ENCODE measurements at regions not wholly inside any gene's neighbourhood (a gene's known extent, or its start where the extent isn't known, plus 50 kb on each side); places are given as distances from the start of the nearest gene placed in this dataset.

DNA sequence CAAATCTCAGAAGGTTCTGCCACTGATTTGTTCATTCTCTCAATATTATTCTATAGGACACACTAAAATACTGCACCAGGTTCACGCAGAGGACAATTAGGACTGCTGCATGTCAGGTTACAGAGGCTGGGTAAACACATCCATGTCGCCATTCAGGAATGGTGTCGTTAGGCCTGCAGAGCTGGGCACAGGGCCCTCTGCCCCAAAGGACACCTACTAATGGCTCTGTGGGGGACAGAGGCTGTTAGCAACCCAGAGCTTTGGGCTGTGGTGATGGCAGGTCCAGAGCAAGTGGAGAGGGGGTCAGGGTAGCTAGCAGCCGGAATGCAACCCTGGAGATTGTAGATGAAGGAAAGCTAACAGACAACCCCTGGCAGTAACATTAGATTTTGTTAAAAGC, 115.9 kb downstream of the TTC32 start:
- H3K9me3 ChIP-seq (ENCODE audit: low read depth, low read length, poor library complexity, severe bottlenecking): no peaks in the 10 kb centered on the region
- ChIA-PET POLR2A (ENCODE audit: low non-redundant PET) (no interaction called here), CTCF (no interaction called here)
- no TSS peak for BruUV-seq (replicated peaks)
- DNase-seq (ENCODE audit: low spot score): no peak
- no peaks in the 10 kb centered on the region for H3K4me1 ChIP-seq (ENCODE audit: insufficient read depth, low read length, poor library complexity, severe bottlenecking)
- no peak overlapping the region for H3K27ac ChIP-seq (ENCODE audit: low read depth, low read length, poor library complexity, severe bottlenecking)
- no peak for TF ChIP-seq EZH2 (IDR thresholded peaks at IDR 0.05; ENCODE audit: borderline replicate concordance, low read depth, low read length, poor library complexity, severe bottlenecking)
- TF ChIP-seq, protein P1, sequence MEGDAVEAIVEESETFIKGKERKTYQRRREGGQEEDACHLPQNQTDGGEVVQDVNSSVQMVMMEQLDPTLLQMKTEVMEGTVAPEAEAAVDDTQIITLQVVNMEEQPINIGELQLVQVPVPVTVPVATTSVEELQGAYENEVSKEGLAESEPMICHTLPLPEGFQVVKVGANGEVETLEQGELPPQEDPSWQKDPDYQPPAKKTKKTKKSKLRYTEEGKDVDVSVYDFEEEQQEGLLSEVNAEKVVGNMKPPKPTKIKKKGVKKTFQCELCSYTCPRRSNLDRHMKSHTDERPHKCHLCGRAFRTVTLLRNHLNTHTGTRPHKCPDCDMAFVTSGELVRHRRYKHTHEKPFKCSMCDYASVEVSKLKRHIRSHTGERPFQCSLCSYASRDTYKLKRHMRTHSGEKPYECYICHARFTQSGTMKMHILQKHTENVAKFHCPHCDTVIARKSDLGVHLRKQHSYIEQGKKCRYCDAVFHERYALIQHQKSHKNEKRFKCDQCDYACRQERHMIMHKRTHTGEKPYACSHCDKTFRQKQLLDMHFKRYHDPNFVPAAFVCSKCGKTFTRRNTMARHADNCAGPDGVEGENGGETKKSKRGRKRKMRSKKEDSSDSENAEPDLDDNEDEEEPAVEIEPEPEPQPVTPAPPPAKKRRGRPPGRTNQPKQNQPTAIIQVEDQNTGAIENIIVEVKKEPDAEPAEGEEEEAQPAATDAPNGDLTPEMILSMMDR (conservative IDR thresholded peaks at IDR 0.05; ENCODE audit: low read depth, low read length): no peak
- H3K27me3 ChIP-seq (replicated peaks; ENCODE audit: insufficient read depth, low read depth, low read length, poor library complexity): peaks cover 8% of the 10 kb centered on the region
- no peaks in the 10 kb centered on the region for H3K36me3 ChIP-seq (ENCODE audit: insufficient read depth, low read length, poor library complexity, severe bottlenecking)
- no peak overlapping the region for H3K4me3 ChIP-seq (ENCODE audit: low read depth, low read length, poor library complexity, severe bottlenecking)
- intact Hi-C loops (cut with micrococcal nuclease; ENCODE audit: unreplicated experiment): no loop called here

DNA sequence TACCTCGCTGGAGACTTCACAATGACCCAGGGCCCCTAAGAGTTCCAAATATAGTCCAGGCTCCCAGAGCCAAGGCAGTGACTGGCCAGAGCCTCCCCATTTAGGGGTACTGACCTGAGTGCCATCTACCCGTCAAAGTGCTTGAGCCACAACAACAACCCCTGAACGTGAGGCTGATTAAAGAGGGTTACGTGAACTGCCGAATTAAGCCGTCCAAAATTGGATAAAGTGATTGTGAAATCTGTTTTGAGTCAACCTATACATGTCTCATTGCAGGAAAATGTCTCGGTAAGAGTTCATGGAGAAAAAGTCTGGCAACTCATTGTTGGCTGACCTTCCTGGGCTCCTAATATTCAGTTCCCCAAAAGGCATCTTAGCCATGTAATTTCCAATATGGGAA, 116.3 kb downstream of the TTC32 start:
- TF ChIP-seq, protein P1 (conservative IDR thresholded peaks at IDR 0.05; ENCODE audit: low read depth, low read length): no peak
- TF ChIP-seq EZH2 (IDR thresholded peaks at IDR 0.05; ENCODE audit: borderline replicate concordance, low read depth, low read length, poor library complexity, severe bottlenecking): no peak
- H3K9me3 ChIP-seq (ENCODE audit: low read depth, low read length, poor library complexity, severe bottlenecking): no peaks in the 10 kb centered on the region
- BruUV-seq (replicated peaks): no TSS peak
- intact Hi-C loops (cut with micrococcal nuclease; ENCODE audit: unreplicated experiment): no loop called here
- no peaks in the 10 kb centered on the region for H3K4me1 ChIP-seq (ENCODE audit: insufficient read depth, low read length, poor library complexity, severe bottlenecking)
- DNase-seq (ENCODE audit: low spot score): no peak
- no peak overlapping the region for H3K4me3 ChIP-seq (ENCODE audit: low read depth, low read length, poor library complexity, severe bottlenecking)
- CTCF ChIA-PET: no interaction called here
- H3K27me3 ChIP-seq (replicated peaks; ENCODE audit: insufficient read depth, low read depth, low read length, poor library complexity): peaks cover 8% of the 10 kb centered on the region
- H3K27ac ChIP-seq (ENCODE audit: low read depth, low read length, poor library complexity, severe bottlenecking): no peak overlapping the region
- no peaks in the 10 kb centered on the region for H3K36me3 ChIP-seq (ENCODE audit: insufficient read depth, low read length, poor library complexity, severe bottlenecking)
- POLR2A ChIA-PET (ENCODE audit: low non-redundant PET): no interaction called here

DNA sequence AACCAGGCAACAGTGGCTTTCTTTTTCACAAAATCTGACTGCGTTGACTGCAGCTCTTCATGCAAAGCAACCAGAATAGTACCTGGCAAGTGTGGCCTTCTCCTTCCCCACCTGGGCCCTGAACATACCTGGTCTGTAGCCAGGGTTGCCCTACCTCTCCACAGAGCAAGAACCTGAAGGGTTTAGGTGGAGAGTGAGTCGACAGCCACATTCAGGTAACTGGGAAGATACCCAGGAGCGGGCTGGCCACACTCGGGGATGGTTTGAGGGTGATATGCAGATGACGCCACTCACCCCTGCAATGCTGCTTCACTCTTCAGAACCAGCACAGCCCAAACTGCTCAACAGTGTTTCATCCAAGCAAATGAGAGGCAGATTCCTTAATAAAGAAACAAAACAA, 117.3 kb downstream of the TTC32 start:
- no peaks in the 10 kb centered on the region for H3K4me1 ChIP-seq (ENCODE audit: insufficient read depth, low read length, poor library complexity, severe bottlenecking)
- no peak for TF ChIP-seq EZH2 (IDR thresholded peaks at IDR 0.05; ENCODE audit: borderline replicate concordance, low read depth, low read length, poor library complexity, severe bottlenecking)
- TF ChIP-seq, protein P1 (conservative IDR thresholded peaks at IDR 0.05; ENCODE audit: low read depth, low read length): no peak
- no peaks in the 10 kb centered on the region for H3K27me3 ChIP-seq (replicated peaks; ENCODE audit: insufficient read depth, low read depth, low read length, poor library complexity)
- no TSS peak for BruUV-seq (replicated peaks)
- POLR2A ChIA-PET (ENCODE audit: low non-redundant PET): no interaction called here
- H3K36me3 ChIP-seq (ENCODE audit: insufficient read depth, low read length, poor library complexity, severe bottlenecking): no peaks in the 10 kb centered on the region
- H3K27ac ChIP-seq (ENCODE audit: low read depth, low read length, poor library complexity, severe bottlenecking): no peak overlapping the region
- DNase-seq (ENCODE audit: low spot score): no peak
- H3K4me3 ChIP-seq (ENCODE audit: low read depth, low read length, poor library complexity, severe bottlenecking): no peak overlapping the region
- no peaks in the 10 kb centered on the region for H3K9me3 ChIP-seq (ENCODE audit: low read depth, low read length, poor library complexity, severe bottlenecking)
- CTCF ChIA-PET: no interaction called here
- intact Hi-C loops (cut with micrococcal nuclease; ENCODE audit: unreplicated experiment): no loop called here
